Stimulated activated memory B cell treated with anti-CD40 and anti-IgM and Interleukin-4, amounts not matched to agents 10 μg/mL and 1 μg/mL and 100 μg/mL, for 72 hours (primary cell): ENCODE measurements at regions not wholly inside any gene's neighbourhood (a gene's known extent, or its start where the extent isn't known, plus 50 kb on each side); places are given as distances from the start of the nearest gene placed in this dataset.
A peak's percentile ranks its signal among the peaks of the same experiment; 100 is the strongest.

ENCODE experiments used
- ATAC-seq: fragments of 150-1000 bp; cut with Tn5 transposase; 2 replicates; pipeline ENCODE4 v1.10.0; 2021
- H3K27ac Mint-ChIP-seq: one replicate; pipeline ENCODE4 v1.8.0; 2022; ENCODE audit warnings: mild to moderate bottlenecking, mixed read lengths
- H3K27me3 Mint-ChIP-seq: one replicate; pipeline ENCODE4 v1.8.0; 2022; ENCODE audit warnings: mixed read lengths
- H3K36me3 Mint-ChIP-seq: one replicate; pipeline ENCODE4 v1.8.0; 2022; ENCODE audit warnings: mixed read lengths
- H3K4me1 Mint-ChIP-seq: one replicate; pipeline ENCODE4 v1.8.0; 2022; ENCODE audit warnings: mixed read lengths
- H3K4me3 Mint-ChIP-seq: one replicate; pipeline ENCODE4 v1.8.0; 2022; ENCODE audit warnings: mild to moderate bottlenecking, moderate library complexity, mixed read lengths
- H3K9me3 Mint-ChIP-seq: one replicate; pipeline ENCODE4 v1.8.0; 2022; ENCODE audit warnings: mixed read lengths

DNA sequence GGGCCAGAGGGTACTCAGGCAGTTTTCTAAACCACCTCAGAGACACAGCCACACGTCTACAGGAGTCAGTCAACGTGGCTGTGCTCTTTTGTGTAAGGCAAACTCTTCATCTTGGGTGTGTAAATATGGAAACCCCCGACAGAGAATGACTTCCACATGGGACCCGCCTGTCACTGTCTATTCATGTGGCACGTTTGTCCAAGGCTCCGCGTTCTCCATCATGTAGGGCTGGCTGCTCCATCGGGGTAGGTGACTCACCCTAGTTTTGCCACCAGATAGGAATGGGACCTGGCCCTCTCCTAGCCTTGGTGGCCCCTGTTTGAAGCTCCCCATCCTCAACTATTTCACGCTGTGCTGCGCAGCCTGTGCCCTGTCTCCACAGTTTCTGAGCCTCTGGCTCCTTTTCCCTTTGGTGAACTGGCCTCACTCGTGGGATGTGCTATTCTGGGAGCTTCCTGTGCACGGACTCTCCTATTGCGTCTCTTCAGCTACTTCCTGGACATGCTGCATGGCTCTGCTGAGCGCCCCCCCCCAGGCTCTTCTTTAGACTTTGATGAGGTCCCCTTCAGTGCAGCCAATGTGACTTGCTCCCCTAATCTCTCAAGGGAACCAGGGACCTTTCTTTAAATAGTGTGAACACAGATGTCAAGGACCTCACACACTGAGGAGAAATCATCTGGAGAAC lies 143.2 kb upstream of the PDE10A start:
- Mint-ChIP-seq H3K4me3 (no peak overlapping the region), H3K4me1 (no peaks in the 10 kb centered on the region), H3K9me3 (peaks cover 12% of the 10 kb centered on the region), H3K27me3 (peaks cover 11% of the 10 kb centered on the region), H3K27ac (no peak overlapping the region), H3K36me3 (peaks cover 4% of the 10 kb centered on the region)
- no peak for ATAC-seq

DNA sequence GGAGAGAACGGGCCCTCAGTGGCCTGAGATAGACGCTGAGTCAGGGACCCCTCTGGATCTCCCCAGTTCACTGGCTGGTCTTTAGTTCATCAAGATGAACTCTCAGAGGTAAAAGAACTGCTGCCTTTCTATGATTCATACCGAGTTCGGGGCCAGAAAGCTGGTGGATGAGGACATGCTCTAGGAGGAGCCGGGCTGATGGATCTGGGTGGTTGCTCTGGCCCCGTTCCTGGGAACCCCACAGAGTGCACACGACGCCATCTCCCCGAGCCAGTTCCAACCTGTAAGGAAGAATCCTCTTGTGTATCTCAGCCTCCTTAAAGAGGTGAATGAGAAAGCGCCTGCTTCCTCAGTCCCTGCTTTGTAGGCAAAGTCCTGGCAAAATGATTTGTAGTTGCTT lies 142.6 kb upstream of the PDE10A start:
- Mint-ChIP-seq H3K36me3 (peaks cover 4% of the 10 kb centered on the region), H3K4me1 (no peaks in the 10 kb centered on the region), H3K27me3 (peaks cover 11% of the 10 kb centered on the region), H3K9me3 (peaks cover 9% of the 10 kb centered on the region), H3K4me3 (no peak overlapping the region), H3K27ac (no peak overlapping the region)
- ATAC-seq: no peak

DNA sequence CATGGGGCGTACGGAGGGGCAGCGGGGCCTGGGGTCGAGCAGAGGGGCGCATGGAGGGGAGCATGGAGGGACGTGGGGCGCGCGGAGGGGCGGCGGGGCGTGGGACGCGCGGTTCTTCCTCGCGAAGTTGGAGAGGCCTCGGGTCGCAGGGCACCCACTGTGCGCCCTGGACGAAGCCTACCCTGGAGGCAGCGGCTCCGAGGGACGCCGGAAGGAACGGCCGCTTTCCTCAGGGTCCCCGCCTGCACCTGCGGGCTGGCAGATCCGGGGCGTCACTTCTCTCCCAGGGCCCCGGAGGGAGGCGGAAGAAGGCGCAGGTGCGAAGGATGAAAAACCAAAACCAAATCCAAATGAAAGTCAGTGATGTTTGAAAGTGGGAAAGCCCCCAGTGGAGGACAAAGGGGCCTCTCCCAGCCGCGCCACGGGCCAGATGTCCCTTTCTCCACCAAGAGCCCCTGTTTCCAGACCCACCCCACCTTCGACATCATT lies 142.1 kb upstream of the PDE10A start:
- Mint-ChIP-seq H3K36me3 (peaks cover 4% of the 10 kb centered on the region), H3K9me3 (peaks cover 5% of the 10 kb centered on the region), H3K27ac (no peak overlapping the region), H3K4me1 (no peaks in the 10 kb centered on the region), H3K27me3 (peaks cover 11% of the 10 kb centered on the region), H3K4me3 (no peak overlapping the region)
- ATAC-seq: no peak

DNA sequence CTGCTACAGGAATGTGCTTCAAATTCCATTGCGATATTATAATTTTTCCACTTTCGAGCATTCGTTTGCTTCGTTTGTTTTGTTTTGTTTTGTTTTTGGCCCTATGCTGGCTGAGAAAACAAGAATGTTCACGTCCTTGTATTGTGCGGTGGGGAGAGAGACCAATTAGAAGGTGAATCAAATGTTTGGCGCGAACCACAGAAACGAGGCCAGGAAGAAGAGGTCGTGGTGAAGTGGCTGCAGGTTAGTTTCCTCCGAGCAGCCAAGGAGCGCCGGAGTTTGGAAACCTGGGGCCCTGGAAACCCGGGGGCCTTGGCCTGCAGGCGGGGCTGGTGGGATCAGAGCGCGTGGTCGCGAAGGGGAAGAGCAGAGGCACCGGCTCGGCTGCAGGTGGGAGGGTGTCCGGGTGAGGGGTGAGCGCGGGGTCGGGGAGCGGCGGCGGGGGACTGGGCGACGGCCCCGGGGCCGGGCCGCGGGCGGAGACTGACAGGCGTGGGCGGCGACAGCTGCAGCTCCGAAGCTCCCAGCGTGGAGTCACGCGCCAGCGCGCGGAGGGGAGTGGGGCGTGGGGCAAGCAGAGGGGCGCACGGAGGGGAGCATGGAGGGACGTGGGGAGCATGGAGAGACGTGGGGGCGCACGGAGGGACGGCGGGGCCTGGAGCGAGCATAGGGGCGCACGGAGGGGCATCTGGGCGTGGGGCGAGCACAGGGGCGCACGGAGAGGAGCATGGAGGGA lies 141.5 kb upstream of the PDE10A start:
- peaks cover 11% of the 10 kb centered on the region for H3K27me3 Mint-ChIP-seq
- H3K9me3 Mint-ChIP-seq: peaks cover 4% of the 10 kb centered on the region
- peak; percentile 37 for ATAC-seq
- H3K36me3 Mint-ChIP-seq: peaks cover 4% of the 10 kb centered on the region
- H3K27ac Mint-ChIP-seq: no peak overlapping the region
- no peak overlapping the region for H3K4me3 Mint-ChIP-seq
- no peaks in the 10 kb centered on the region for H3K4me1 Mint-ChIP-seq

DNA sequence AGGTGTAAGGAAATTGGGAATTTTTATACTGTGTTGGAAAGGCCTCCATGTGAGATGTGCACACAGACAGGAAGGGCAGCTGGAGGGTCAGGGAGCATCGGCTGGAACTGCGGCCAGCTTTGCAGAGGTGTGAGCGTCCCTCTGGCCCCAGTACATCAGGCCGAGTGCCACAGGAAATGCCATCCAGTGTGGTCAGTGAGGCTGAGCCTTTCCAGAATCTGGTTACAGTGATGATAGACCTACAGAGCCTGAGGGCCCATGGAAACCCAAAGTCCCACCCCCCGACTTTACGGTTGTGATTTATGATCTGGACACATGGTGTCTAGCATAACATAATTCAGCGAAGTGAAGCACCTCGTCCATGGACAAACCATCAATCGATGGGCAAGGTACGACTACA lies 137.3 kb upstream of the PDE10A start:
- H3K4me1 Mint-ChIP-seq: no peaks in the 10 kb centered on the region
- H3K9me3 Mint-ChIP-seq: no peaks in the 10 kb centered on the region
- no peak overlapping the region for H3K4me3 Mint-ChIP-seq
- H3K27me3 Mint-ChIP-seq: peaks cover 11% of the 10 kb centered on the region
- H3K36me3 Mint-ChIP-seq: peaks cover 4% of the 10 kb centered on the region
- ATAC-seq: no peak
- no peak overlapping the region for H3K27ac Mint-ChIP-seq

DNA sequence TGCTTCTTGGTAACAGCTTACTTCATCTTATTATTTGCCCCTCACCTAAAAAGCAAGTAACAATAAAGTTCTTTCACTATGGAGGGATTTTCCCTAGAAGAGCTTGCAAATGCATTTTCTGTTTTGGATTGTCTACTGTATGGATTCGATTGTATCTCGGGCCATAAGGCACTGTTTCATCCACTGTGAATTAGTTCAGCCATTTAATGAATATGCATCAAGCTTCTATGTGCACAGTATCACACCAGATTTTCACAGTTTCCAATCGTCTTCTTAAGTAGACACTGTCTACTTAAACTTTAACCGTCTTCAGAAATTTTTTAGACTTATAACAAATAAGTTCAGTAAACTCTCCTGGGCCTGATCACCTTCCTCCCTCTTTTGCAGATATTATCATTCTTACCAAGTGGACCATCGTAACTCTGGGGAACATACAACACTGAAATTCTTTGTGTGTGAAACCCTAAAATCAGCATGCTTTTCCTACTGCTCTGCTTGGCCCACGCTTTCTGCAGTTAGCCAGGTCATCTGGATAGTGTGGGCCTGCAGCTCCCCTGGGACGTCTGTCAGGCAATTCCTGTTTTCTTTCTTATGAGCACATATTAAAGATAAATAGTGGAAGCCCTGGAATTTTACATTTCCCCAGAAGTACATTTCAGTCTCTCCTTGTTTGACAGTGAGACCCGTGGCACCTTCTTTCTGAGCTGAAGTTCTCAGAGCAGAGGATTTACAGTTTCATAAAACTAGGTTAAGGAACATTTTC lies 136.5 kb upstream of the PDE10A start:
- H3K36me3 Mint-ChIP-seq: peaks cover 4% of the 10 kb centered on the region
- H3K4me3 Mint-ChIP-seq: no peak overlapping the region
- no peak for ATAC-seq
- H3K27ac Mint-ChIP-seq: no peak overlapping the region
- peaks cover 8% of the 10 kb centered on the region for H3K27me3 Mint-ChIP-seq
- no peaks in the 10 kb centered on the region for H3K9me3 Mint-ChIP-seq
- H3K4me1 Mint-ChIP-seq: no peaks in the 10 kb centered on the region

DNA sequence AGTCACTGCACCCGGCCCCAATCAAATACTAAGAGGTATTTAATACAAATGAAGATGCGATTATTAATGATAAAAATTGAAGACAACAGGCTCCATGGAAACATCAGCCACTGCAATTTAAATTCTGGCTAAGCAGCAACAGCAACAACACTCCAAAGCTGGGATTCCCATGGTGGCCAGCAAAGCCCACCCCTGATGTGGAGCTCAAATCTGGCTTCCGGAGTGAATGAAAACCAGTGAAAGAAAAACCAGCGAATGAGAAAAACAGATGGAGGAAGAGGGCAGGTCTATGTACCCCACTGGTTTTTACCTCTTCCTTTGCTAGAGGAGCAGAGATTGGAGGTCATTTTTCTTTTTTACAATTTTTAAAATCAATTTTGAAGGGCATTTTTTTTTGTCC lies 135.9 kb upstream of the PDE10A start:
- Mint-ChIP-seq H3K27ac (no peak overlapping the region), H3K27me3 (peaks cover 2% of the 10 kb centered on the region), H3K9me3 (no peaks in the 10 kb centered on the region), H3K4me3 (no peak overlapping the region), H3K36me3 (no peaks in the 10 kb centered on the region), H3K4me1 (no peaks in the 10 kb centered on the region)
- no peak for ATAC-seq

DNA sequence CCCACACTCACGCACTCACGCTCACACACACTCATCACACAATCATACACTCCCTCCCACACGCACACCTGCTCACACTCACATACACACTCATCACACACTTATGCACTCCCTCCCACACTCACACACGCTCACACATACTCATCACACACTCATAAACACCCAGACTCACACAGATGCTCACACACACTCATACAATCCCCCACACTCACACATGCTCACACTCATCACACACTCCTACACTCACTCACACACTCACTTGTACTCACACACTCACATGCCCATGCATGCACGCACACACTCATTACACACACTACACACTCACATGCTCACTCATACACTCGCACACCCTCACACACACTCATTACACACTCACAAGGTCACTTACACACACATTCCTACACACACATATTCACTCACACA lies 131.1 kb upstream of the PDE10A start:
- Mint-ChIP-seq H3K27ac (no peak overlapping the region), H3K4me1 (peaks cover 6% of the 10 kb centered on the region), H3K27me3 (peaks cover 7% of the 10 kb centered on the region), H3K9me3 (no peaks in the 10 kb centered on the region), H3K36me3 (no peaks in the 10 kb centered on the region), H3K4me3 (no peak overlapping the region)
- no peak for ATAC-seq

DNA sequence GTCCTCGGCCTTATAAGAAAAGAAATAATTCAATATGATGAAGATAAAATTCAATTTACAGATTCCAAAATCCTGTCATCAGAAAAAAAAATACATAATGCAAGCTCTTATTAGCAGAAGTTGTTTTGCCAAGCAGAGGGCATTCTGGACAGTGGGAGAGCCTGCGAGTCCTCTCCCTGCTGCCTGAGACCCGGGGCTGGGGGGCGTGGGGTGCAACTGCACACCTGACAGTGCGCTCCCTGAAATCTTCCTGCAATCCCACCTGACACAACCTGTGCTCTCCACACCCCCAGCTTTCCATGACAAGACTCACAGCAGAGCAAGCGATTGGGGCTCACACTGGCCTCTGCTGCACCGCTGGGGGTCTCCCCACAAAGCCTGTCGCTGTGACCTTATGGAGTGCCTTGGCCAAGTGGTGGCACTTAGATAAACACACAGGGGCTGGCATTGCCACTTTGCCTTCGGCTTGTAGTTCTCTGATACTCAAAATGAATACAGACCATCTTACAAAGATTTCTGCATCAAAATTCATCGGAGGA lies 130.3 kb upstream of the PDE10A start:
- Mint-ChIP-seq H3K9me3 (no peaks in the 10 kb centered on the region), H3K4me1 (peaks cover 6% of the 10 kb centered on the region), H3K27ac (no peak overlapping the region), H3K36me3 (no peaks in the 10 kb centered on the region), H3K27me3 (peaks cover 7% of the 10 kb centered on the region), H3K4me3 (no peak overlapping the region)
- no peak for ATAC-seq

DNA sequence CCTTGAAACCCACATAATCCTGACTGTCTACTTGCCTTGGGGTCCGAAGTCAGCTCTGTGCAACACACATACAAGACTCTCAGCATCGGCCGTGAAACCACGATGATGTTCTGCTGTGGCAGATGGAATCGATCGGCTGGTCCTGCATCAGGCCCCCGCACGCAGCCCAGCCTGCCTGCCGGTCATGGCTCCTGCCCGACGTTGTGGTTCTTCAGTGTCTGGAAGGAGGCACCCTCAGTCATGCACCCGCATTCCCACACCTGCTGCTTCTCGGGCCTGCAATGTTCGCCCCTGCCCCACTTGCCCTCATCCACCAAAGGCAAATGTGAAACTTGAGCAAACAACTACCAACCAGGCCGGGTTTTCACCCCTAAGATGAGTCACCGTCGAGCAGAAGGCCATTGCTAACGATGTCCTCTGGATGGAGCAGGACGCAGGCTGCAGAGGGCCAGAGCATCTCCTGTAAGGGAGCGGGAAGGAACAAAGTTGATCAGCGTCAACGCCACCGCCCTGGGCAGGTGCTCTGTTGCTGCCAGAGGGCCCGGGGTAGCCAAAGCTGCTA lies 128.9 kb upstream of the PDE10A start:
- ATAC-seq: no peak
- Mint-ChIP-seq H3K36me3 (no peaks in the 10 kb centered on the region), H3K27ac (no peak overlapping the region), H3K9me3 (no peaks in the 10 kb centered on the region), H3K27me3 (peaks cover 7% of the 10 kb centered on the region), H3K4me1 (peaks cover 6% of the 10 kb centered on the region), H3K4me3 (no peak overlapping the region)

DNA sequence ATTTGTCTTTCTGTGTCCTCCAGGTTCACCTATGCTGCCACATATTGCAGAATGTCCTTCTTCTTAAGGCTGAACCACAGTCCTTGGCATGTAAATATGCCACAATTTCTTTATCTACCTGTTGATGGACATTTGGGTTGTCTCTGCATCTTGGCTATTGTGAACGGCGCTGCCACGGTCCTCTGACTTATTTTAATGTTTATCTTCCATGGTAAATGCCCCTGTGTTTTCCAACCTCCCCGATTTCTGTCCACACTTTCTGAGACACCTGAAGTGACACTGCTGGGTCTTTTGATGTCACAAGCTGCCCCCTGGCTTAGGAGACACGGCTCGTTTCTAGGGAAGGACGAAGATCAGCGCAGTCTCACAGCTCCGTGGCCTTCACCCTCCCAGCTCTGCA lies 128.3 kb upstream of the PDE10A start:
- Mint-ChIP-seq H3K36me3 (no peaks in the 10 kb centered on the region), H3K9me3 (no peaks in the 10 kb centered on the region), H3K27me3 (peaks cover 7% of the 10 kb centered on the region), H3K4me1 (peaks cover 6% of the 10 kb centered on the region), H3K27ac (no peak overlapping the region), H3K4me3 (no peak overlapping the region)
- ATAC-seq: no peak

DNA sequence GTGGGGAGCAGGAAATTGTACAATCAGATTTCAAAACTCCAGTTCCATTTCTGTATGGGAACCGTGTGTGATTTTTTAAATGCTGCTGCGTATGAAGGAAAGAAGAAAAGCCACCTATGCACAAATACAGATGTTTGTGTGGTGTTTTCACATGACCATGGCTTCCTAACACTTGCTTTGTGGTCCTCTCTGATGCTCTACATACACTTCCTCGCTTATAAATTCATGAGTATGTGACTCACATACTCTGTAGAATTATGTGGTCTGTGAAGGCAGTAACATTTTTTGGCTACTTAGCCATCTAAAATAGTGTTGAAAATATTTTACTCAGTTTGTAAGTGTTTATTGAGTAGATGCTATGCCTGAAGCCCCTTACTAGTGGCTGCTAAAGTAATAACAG lies 119.8 kb upstream of the PDE10A start:
- no peak overlapping the region for H3K27ac Mint-ChIP-seq
- peaks cover 9% of the 10 kb centered on the region for H3K27me3 Mint-ChIP-seq
- no peaks in the 10 kb centered on the region for H3K4me1 Mint-ChIP-seq
- H3K36me3 Mint-ChIP-seq: no peaks in the 10 kb centered on the region
- no peak overlapping the region for H3K4me3 Mint-ChIP-seq
- ATAC-seq: no peak
- no peaks in the 10 kb centered on the region for H3K9me3 Mint-ChIP-seq

DNA sequence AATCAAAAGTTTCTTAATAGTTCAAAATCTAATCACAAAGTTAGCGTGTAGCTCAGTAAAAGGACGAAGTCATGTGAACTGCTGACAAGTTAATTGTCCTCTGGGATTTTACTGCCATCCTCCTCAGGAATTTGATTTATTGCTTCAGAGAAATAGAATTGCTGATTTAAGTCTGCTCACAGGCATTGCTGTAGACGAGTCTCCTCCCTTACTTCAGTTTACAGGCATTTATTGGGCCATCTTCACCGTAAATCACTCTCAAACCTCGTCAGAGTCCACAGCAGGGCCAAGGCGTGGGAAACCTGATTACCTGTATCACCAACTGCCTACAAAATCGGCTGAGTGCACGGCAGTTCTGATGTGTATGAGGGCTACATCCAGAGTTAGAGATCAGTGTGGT lies 119.1 kb upstream of the PDE10A start:
- Mint-ChIP-seq H3K27ac (no peak overlapping the region), H3K4me3 (no peak overlapping the region), H3K9me3 (no peaks in the 10 kb centered on the region), H3K27me3 (peaks cover 14% of the 10 kb centered on the region), H3K4me1 (no peaks in the 10 kb centered on the region), H3K36me3 (no peaks in the 10 kb centered on the region)
- no peak for ATAC-seq

DNA sequence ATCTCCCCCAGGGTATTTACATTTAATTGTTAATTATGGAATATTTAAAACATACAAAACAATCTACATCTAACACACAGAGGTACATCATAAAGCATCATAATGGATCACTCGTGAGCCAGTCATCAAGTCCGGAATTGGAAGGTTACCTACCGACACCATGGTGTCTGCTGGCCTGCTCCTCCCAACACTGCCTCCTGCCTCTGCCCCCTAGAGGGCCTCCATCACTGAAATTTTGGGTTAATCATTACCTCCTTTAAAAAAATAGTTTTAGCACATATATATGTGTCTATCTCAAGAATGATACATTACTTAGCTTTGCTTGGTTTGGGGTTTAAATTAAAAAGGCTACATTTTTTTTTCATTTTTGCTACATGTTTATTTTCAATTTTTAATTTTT lies 114.6 kb upstream of the PDE10A start:
- ATAC-seq: no peak
- Mint-ChIP-seq H3K27me3 (peaks cover 22% of the 10 kb centered on the region), H3K4me1 (peaks cover 6% of the 10 kb centered on the region), H3K36me3 (no peaks in the 10 kb centered on the region), H3K9me3 (no peaks in the 10 kb centered on the region), H3K4me3 (no peak overlapping the region), H3K27ac (no peak overlapping the region)

DNA sequence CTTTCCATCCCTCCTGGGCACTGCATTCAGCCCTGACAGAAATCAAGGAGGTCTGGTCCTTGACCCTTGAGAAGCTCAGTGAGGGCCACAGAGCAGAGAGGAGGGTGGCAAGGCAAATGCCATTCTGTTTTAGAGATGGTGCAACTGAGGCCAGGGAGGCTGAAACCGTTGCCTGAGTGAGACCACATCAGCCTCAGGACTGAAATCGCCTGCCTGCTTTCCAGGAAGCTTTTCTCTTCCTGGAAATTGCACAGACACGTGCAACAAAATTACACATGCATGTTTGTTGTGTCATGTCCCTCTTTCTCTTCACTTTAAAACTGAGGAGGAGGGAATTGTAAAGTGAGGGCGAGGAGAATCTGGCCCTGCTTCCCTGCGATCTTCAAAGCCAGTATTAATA lies 113.7 kb upstream of the PDE10A start:
- ATAC-seq: no peak
- Mint-ChIP-seq H3K9me3 (no peaks in the 10 kb centered on the region), H3K4me3 (no peak overlapping the region), H3K27ac (no peak overlapping the region), H3K4me1 (peaks cover 6% of the 10 kb centered on the region), H3K27me3 (peaks cover 22% of the 10 kb centered on the region), H3K36me3 (no peaks in the 10 kb centered on the region)
